Hematopoietic multipotent progenitor cell treated with erythropoietin and hydrocortisone succinate and interleukin-3 and kit ligand, for 15 days (in vitro differentiated cells): ENCODE measurements at regions not wholly inside any gene's neighbourhood (a gene's known extent, or its start where the extent isn't known, plus 50 kb on each side); places are given as distances from the start of the nearest gene placed in this dataset.
"Not testable (repeated sequence)": the region's sequence is repeated elsewhere in the genome, so short reads cannot be mapped to it uniquely, and the experiment has no call there.

Experiments
- DNase-seq: peaks from one replicate; pipeline ENCODE4 v3.0.0-alpha.2; 2015; ENCODE audit warnings: low spot score

DNA sequence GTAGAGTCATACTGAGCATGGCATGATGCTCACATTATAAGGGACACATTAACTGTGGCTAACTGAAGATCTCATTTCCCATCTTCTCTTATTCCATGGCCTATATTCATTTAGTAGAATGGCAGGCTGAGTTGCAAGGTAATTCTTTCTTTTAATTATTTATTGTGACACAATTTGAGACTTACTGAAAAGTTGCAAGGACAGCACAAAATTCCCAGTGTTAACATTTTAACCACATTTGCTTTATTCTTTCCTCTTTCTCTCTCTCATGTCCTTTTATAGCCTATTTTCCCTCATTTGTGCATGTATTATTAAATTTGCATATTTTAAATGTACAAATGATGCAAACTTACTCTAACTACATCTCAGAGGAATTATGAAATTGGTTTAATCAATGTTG lies 366.1 kb upstream of the RPS23 start:
- no peak for DNase-seq

DNA sequence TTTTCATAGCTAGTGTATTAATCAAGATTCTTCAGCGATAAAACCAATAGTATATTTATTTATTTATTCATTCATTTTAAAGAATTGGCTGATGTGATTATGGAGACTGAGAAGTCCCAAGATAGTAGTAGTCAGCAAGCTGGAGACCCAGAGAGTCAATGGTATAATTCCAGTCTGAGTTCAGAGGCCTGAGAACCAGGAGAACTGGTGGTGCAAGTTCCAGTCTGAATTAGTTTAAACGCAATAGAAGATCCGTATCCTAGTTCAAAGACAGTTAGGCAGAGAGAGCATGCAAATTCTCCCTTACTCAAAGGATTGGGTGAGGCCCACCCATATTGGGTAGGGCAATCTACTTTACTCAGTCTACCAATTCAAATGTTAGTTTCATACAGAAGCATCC lies 364.2 kb upstream of the RPS23 start:
- no peak for DNase-seq

DNA sequence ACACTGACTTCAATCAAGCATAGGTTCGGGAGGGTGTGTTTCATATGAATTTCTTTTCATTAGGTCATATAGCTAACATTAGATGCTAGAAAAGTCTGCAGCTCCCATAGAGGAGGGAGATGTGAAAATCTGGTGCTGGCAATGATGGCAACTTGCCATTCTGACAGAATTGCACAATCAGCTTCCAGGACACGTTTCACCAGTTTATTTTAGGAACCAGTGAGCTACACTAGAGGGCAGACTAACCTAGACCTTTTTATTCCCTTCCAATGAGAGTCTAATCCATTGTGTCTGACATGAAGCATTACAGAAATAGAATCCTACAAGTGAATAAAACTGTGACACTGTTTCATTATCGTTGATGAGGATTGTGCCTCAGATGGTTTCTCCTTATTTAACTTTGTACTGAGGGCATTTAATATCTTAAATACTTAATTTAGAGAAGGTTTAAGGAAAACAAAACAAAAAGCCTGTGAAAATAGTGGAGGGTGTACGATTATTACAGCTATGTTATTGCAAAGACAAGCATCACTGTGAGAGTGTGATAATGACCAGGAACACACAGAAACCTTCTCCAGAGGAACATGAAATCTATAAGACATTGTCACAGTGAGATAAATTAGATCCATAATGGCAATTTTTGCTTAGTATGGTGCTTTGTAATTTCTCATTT lies 363.3 kb upstream of the RPS23 start:
- DNase-seq = no peak

DNA sequence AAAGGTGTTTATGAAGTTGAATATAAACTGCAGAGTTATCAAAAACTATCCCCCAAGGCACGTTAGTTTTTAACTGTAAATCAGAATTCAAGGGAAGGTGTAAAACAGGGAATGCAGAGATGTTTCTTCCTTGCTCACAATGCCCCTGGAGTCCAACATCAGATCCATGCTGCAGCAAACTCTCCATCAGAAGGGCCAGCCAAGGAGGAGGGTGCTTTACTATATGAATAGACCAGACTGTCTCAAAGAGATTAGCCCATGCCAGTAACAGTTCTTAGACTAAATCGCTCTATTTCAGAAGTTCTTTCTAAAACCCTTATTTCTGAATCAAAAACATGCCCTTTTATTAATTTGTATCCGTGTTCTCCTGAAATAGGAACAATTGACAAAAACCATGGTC lies 362.8 kb upstream of the RPS23 start:
- no peak for DNase-seq

DNA sequence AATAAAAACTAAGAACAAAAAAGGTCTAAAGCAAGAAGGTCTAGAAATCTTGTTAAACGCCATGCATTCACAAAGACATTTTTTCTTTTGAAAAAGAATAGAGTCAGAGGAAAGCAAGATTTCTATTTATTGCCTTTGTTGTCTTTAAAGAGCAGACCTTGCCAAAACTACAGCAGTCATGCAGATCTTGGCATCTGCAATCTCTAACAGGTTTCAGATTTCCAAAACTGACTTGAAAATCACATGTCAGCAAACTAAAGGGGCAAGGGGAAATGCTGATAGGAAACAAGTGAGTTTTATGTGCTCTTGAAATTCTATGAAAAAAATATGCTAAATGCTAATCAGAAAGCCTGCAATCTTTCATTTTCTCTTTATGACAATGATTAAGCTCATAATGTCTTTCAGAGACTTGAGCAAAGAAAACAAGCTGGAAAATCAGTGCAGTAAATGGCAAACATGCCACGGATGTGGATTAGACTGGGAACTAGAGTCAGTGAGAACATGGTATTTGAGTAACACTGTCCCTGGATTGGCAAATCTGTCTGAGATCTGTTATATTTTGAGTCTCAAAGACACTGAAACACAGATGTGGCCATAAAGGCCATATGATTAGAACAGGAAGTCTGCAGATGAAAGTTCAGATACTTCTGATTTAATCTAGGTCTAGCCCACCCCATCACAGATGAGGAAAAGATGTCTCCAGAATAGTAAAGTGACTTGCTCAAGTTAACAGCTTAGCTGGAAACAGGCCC lies 361.4 kb upstream of the RPS23 start:
- DNase-seq = no peak

DNA sequence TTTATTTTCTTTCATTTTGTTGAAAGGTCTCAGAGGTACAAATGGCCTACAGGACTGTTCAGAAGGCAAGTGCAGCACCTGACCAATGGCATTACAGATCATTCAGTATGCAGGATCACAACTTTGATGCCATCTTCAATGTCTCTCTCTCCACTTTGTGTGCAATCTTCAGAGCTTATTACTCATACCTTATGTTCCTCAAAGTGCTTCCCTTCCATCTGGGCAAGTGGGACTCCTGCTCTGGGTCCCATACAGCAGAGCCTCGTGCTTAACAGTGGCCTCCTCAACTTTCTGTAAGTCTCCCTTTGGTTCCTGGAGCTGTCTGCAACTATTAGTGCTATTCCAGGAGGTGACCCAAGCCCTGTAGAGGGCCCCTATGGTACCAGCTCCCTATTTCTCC lies 358.4 kb upstream of the RPS23 start:
- no peak for DNase-seq

DNA sequence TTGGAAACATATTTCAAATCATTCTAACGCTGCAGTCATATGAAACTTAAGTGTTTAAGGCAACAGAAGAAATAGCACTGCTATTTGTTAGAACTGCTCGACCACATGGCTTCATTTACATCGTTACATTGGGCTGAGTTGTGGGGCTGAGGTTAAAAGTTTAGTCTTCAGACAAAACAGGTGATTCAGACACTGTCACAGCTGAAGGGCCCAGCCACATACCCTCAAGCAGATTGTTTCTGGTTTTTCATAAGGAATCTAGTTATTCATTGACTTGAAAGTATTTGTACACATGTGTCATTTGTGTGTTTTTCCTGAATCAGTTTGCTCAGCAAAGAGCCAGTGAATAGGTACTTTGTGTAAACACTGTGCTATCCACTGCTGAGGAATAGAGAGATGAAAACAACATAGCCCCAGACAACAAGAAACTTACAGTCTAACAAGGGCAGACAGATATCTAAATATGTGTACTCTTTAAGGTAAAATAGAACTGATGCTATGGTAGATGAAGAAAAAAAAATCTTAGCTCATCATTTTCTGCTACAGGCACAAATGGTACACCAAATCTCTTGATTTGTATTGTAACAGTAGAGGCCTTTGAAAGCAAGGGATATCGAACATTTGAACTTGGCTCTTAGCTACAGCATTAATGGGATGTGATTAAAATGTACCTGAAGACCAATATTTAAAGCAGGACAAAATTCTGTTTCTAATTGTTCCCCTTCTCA lies 357.6 kb upstream of the RPS23 start:
- no peak for DNase-seq

DNA sequence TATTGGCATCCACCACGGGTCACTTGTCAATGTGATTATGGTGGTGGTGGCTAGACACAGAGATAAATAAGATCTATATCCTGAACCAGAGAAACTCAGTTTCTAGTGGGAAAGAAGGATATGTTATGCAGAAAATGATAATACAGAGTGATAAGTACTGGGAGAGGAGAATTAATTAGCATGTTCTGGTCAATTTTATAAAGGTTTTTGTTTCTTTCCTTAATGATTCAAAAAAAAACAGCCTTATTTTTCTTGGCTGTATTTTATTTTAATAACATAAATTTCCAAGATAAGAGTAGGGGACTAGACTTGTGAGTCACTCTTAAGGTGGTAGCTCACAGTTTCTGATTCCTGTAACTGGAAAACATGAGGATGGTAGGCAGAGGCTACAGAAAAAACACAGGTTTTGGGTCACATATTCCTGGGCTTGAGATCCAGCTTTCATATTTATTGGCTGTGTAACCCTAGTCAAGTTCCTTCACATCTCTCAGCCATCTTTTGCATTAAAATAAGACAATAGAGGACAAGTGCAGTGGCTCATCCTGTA lies 350.3 kb upstream of the RPS23 start:
- no peak for DNase-seq

DNA sequence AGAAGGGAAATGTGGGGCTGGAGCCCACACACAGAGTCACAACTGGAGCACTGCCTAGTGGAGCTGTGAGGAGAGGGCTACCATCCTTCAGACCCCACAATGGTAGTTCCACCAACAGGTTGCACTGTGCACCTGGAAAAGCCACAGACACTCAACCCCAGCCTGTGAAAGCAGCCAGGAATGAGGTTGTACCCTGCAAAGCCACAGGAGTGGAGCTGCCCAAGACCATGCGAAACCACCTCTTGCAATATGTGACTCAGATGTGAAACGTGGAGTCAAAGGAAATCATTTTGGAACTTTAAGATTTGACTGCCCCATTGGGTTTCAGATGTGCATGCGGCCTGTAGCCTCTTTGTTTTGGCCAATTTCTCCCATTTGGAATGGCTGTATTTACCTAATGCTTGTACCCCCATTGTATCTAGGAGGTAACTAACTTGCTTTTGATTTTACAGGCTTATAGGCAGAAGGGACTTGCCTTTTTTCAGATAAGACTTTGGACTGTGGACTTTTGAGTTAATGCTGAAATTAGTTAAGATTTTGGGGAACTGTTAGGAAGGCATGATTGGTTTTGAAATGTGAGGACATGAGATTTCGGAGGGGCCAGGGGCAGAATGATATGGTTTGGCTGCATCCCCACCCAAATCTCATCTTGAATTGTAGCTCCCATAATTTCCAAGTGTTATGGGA lies 348.9 kb upstream of the RPS23 start:
- not testable (repeated sequence) for DNase-seq

DNA sequence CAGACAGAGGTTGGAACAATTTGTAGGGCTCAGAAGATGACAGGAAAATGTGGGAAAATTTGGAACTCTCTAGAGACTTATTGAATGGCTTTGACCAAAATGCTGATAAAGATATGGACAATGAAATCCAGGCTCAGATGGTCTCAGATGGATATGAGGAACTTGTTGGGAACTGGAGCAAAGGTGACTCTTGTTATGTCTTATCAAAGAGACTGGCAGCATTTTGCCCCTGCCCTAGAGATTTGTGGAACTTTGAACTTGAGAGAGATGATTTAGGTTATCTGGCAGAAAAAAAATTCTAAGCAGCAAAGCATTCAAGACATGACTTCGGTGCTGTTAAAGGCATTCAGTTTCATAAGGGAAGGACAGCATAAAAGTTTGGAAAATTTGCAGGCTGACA lies 347.9 kb upstream of the RPS23 start:
- DNase-seq = not testable (repeated sequence)

DNA sequence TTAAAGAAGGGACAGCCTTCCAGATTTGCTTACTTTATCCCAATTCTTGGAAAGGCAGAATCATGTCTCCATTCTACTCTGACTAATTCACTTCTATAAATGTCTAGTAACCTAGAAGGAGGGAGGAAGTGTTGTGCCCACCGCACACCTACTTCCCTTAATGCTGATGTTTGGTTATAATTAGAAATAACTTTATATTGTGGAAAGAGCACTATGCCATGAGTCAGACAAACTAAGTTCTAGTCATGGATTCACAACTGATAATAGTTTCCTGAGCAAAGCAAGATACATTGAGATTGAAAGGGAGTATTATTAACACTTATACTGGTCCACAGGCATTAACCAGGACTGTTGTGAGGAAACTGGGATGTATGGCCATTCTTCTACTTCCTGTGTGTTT lies 345.9 kb upstream of the RPS23 start:
- DNase-seq = no peak

DNA sequence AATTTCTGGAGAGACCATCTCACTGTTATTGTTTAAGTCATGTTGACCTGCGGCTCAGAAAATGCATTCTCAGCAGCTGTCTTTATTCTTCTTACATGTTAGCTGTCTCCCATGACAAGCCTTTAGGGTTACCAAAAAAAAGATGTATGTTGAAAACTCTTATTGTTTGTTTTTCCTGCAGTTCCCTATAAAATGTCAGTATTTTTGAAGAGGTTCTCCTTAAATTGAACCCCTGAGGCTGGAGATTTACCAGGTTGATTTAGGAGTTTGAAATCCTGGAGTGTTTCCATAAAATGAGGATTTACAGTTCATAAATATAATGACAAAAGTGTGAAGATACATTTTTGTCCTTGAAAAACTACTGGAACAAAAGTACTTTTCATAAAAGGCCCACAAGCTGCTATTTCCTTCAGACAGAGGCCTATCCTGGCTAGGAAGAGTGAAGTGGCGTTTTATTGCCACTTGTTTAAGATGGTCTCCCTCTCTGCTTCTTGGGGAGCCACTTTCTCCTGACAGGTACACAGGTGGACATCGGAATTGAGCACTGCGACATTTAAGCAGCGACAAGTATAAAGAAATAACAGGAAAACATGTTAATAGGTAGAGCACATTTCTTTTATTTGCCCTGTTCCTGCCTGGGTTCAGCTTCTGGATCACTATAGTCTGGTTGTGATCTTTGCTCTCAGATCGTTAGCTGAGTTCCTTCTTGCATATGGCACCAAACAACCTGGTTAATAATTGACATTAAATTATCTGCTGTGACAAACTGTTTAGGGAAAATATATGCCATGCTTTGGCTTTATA lies 344.8 kb upstream of the RPS23 start:
- no peak for DNase-seq

DNA sequence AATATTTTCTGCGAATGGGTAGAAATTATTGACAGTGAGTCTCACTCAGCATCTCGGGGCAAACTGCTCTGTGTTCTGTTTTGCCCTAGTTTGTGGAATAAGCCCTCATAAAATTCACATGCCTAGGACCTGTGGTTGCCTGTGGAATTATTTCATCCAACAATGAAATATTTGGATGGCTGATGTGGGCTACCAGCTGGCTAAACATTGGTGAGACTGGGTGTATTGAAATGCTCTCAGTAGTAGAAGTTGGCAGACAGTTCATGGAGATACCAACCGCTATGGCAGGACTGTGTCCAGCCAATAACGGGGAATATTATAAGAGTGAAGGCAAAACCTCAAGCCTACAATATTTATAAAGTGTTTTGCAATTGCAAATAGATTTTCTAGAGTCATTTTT lies 344.1 kb upstream of the RPS23 start:
- no peak for DNase-seq

DNA sequence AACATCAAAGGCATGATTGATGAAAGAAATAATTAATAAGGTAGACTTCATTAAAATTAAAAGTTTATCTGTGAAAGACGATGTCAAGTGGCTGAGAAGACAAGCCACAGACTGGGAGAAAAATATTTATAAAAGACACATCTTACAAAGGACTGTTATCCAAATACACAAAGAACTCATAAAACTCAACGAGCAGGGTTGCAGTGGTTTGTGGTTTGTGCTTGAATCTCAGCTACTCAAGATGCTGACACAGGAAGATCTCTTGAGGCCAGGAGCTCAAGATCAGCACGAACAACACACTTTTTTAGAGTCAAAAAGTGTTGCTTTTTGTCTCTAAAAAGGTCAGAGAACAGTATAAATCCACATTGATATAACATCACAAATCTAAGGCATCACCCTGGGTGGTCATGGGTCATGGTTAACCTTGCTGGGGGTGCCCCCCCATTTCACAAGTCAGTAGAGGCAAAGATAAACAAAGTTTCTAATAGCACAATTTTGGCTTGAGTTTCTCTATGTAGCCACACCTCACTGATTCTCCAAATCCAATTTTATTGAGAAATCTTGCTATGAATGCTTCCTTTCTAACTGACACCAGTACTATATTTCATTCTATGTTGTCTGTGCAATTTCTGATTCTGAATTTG lies 342.9 kb upstream of the RPS23 start:
- no peak for DNase-seq

DNA sequence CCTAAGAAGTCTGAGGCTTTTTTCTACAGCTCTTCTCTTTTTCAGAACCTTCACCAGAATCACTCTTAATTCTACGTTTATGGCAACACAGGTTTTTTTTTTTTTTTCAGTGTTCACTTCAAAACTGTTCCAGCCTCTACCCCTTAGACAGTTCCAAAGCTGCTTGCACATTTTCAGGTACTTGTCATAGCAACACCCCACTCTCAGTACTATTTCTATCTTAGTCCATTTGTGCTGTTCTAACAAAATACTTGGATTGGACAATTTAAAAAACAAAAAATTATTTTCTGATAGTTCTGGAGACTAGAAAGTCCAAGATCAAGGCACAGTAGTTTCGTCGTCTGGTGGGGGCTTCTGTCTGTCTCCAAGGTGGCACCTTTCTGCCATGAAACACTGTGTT lies 340.9 kb upstream of the RPS23 start:
- no peak for DNase-seq

DNA sequence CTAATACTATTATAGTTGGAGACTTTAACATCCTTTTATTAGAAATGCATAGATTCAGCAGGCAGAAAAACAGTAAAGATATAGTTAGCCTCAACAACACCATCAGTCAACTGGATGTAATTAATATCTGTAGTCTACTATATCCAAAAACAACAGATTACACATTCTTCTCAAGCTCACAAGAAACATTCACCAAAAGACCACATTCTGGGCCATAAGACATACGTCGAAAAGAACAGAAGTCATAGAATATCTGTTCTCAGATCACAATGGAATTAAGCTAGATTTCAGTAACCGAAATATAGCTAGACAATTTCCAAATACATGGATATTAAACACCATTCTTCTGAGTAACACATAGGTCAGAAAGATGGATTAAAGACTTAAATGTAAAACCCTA lies 336.6 kb upstream of the RPS23 start:
- DNase-seq = no peak

DNA sequence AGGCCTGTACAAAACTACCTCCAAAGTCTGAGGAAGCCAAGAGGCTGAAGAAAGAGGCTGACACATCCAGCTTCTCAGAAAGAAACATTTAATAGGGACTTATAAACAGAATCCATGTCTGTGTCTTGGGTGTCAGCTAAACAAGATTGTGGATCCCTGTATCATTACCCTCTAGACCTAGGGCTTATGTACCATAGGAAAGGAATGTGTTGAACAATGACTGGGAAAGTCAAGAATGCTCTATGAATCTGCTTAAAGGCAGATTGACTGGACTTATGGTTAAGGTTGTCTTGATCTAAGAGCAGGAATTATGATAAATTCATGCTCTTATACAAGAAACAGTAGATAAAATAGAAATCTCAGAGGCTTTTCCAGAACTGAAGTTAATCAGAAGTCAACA lies 335.7 kb upstream of the RPS23 start:
- DNase-seq = no peak

DNA sequence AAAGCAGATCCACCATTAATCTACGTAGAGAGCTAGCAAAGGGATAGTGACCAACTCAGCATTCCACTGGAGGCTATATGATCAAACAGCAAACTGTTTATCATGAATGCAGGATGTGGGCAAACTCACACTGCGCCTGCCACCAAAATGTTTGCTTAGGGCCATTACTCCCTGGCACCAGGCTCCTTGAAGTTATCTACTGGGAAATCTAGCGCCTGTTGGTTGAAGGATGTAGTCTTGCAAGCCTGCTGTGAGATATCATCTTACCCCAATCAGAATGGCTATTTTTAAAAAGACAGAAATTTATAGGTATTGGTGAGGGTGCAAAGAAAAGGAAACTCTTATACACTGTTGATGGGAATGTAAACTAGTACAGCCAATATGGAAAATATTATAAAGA lies 332.5 kb upstream of the RPS23 start:
- no peak for DNase-seq

DNA sequence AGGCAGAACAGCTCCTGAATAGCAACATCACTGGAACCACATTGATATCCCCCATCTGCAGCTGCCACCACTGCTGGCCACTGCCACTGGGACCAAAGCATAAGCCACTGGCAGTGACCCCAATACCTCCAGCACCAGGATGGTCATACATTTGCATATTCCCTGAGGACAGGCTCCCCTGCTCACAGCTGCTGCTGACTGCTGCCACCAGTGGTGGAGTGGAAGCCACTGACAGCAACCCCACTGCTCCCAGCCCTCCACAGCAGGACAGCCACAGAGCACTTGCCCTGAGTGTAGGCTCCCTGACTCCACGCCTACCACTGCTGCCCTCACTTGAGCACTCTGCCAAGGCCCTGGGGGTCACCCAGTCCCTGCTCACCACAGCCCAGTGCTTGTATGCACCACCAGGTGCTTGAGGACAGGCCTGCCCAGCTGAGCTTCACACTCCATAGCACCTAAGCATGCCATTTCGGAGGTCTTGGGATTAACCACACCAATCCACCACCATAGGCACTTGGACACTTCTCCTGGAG lies 327.4 kb upstream of the RPS23 start:
- DNase-seq = no peak

DNA sequence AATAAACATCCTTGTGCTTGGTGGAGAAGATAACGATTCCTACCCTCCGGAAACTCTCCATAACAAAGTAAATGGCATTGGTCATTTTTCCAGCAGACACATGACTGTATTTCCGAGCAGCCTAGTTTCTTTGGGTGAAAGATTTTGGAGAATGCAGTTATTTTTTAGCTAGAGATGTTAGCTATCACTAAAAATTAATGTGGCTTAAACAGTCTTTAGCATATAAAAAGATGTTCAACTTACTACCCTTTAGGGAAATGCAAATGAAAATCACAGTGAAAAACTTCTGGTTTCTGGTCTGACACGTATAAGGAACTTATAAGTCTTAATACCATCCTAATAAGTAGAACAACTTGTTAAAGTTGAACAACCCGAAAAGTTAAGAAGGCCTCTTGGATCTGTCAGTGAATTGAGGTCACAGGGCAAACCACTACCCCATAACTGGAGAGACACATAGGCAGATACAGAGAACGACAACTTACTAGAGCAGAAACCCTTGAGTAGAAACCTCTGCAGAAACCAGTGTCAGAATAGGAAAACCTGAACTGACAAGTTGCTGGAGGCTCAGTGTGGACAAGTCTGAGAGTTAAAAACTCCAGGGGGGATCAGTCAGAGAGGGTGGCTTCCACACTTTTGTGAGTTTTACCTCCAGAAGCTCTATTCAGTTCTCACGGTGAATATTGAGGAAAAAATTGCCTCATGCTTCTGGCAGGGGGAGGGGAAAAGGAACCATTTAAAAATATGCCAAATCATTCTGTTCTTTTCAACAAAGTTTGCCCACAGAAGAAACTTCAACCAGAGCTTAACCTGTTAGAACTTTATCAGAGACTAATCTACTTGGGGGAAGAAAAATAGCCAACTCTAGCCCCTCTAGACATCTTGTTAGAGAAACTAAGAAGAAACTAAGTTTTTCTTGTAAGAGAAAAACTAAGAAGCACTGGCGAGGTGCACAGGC lies 325.2 kb upstream of the RPS23 start:
- DNase-seq = no peak
